DND-41 (cell line): ENCODE measurements at regions not wholly inside any gene's neighbourhood (a gene's known extent, or its start where the extent isn't known, plus 50 kb on each side); places are given as distances from the start of the nearest gene placed in this dataset.

Experiments
- ATAC-seq: fragments of 200-7000 bp; cut with Tn5 transposase; 3 replicates; pipeline ENCODE4 v1.9.1; 2021; ENCODE audit warnings: low read depth; ENCODE audit not compliant: insufficient read depth
- DNase-seq: peaks from one replicate; pipeline ENCODE4 v3.0.0-alpha.2; 2020
- H2AFZ ChIP-seq: 2 replicates; pipeline ENCODE4 v1.6.0; 2012; ENCODE audit warnings: low read depth, low read length
- H3K27ac ChIP-seq: 2 replicates; pipeline ENCODE4 v1.5.1; 2012; ENCODE audit warnings: low read length, inconsistent platforms
- H3K27me3 ChIP-seq: fragments of 200-600 bp; sonication (generic); 2 replicates; pipeline ENCODE4 v1.6.0; 2012; ENCODE audit warnings: low read length, mild to moderate bottlenecking, inconsistent platforms; ENCODE audit not compliant: insufficient read depth, poor library complexity
- H3K36me3 ChIP-seq: 2 replicates; pipeline ENCODE4 v1.5.1; 2012; ENCODE audit warnings: low read length, inconsistent platforms; ENCODE audit not compliant: insufficient read depth
- H3K4me1 ChIP-seq: 2 replicates; pipeline ENCODE4 v1.5.1; 2012; ENCODE audit warnings: mild to moderate bottlenecking, low read length; ENCODE audit not compliant: insufficient read depth
- H3K4me2 ChIP-seq: 2 replicates; pipeline ENCODE4 v1.6.0; 2012; ENCODE audit warnings: mild to moderate bottlenecking, moderate library complexity, low read length, inconsistent platforms; ENCODE audit not compliant: insufficient read depth
- H3K4me3 ChIP-seq, 2 experiments: fragments of 200-600 bp in 1 of 2; shearing (Covaris generic) in 1 of 2; 2 replicates each; pipeline ENCODE4 v1.5.1; 2012 to 2016; ENCODE audit warnings: inconsistent platforms in 2 of 2, low read length in 2 of 2, mild to moderate bottlenecking in 2 of 2, low read depth in 1 of 2, moderate library complexity in 1 of 2
- H3K79me2 ChIP-seq: 2 replicates; pipeline ENCODE4 v1.6.0; 2012; ENCODE audit warnings: low read length, inconsistent platforms; ENCODE audit not compliant: insufficient read depth
- H3K9ac ChIP-seq: 2 replicates; pipeline ENCODE4 v1.6.0; 2012; ENCODE audit warnings: low read depth, mild to moderate bottlenecking, inconsistent platforms, low read length, moderate library complexity
- H3K9me3 ChIP-seq: 2 replicates; pipeline ENCODE4 v1.5.1; 2012; ENCODE audit warnings: low read length, moderate library complexity, mild to moderate bottlenecking, inconsistent platforms; ENCODE audit not compliant: insufficient read depth, severe bottlenecking
- H4K20me1 ChIP-seq: 2 replicates; pipeline ENCODE4 v1.6.0; 2012; ENCODE audit warnings: low read length; ENCODE audit not compliant: insufficient read depth
- CTCF ChIP-seq: IDR thresholded peaks from 2 replicates; pipeline ENCODE4 v1.5.1; 2012; ENCODE audit warnings: borderline replicate concordance, low read length, moderate library complexity, mild to moderate bottlenecking; ENCODE audit not compliant: poor library complexity, severe bottlenecking; ENCODE audit errors: extremely low read depth
- EZH2 ChIP-seq: IDR thresholded peaks from 3 replicates; pipeline ENCODE4 v1.6.1; 2012; ENCODE audit warnings: borderline replicate concordance, low read depth, mild to moderate bottlenecking, moderate library complexity, low read length, inconsistent platforms; ENCODE audit not compliant: severe bottlenecking

- H3K4me3 ChIP-seq, result no peak overlapping the region
- H3K9me3 ChIP-seq, result no peaks in the 10 kb centered on the region
- H3K27ac ChIP-seq, result no peak overlapping the region
- H2AFZ ChIP-seq, result no peak overlapping the region
- no peak overlapping the region for H3K9ac ChIP-seq
- DNase-seq (no peak), ATAC-seq (no peak)
- H3K4me1 ChIP-seq, result no peaks in the 10 kb centered on the region
- H4K20me1 ChIP-seq, result no peaks in the 10 kb centered on the region
- TF ChIP-seq CTCF (no peak), EZH2 (no peak)
- no peak overlapping the region for H3K4me2 ChIP-seq
- no peaks in the 10 kb centered on the region for H3K27me3 ChIP-seq
- no peaks in the 10 kb centered on the region for H3K36me3 ChIP-seq
- no peaks in the 10 kb centered on the region for H3K79me2 ChIP-seq
Measured at GRCh38 chrY:19020193-19020592, 246.7 kb upstream of the HSFY2 start.

- TF ChIP-seq CTCF (no peak), EZH2 (no peak)
- H3K36me3 ChIP-seq, result no peaks in the 10 kb centered on the region
- no peak overlapping the region for H3K9ac ChIP-seq
- H3K4me2 ChIP-seq, result no peak overlapping the region
- DNase-seq, result no peak
- H4K20me1 ChIP-seq, result no peaks in the 10 kb centered on the region
- H3K79me2 ChIP-seq, result no peaks in the 10 kb centered on the region
- no peaks in the 10 kb centered on the region for H3K4me1 ChIP-seq
- H3K4me3 ChIP-seq, result no peak overlapping the region
- H3K27ac ChIP-seq, result no peak overlapping the region
- no peak for ATAC-seq
- H3K27me3 ChIP-seq, result no peaks in the 10 kb centered on the region
- H3K9me3 ChIP-seq, result no peaks in the 10 kb centered on the region
- H2AFZ ChIP-seq, result no peak overlapping the region
Measured at GRCh38 chrY:19016990-19017389, 243.5 kb upstream of the HSFY2 start.

GRCh38 chrY:19015854-19016253 lies 242.3 kb upstream of the HSFY2 start:
- Histone ChIP-seq H3K79me2 (no peaks in the 10 kb centered on the region), H3K4me2 (no peak overlapping the region), H2AFZ (no peak overlapping the region), H3K4me3 (no peak overlapping the region), H3K27ac (no peak overlapping the region), H3K9ac (no peak overlapping the region), H3K27me3 (no peaks in the 10 kb centered on the region), H3K9me3 (no peaks in the 10 kb centered on the region), H4K20me1 (no peaks in the 10 kb centered on the region), H3K36me3 (no peaks in the 10 kb centered on the region), H3K4me1 (no peaks in the 10 kb centered on the region)
- DNase-seq, result no peak
- ATAC-seq, result no peak
- TF ChIP-seq CTCF, result peak; percentile 15
- no peak for TF ChIP-seq EZH2

GRCh38 chrY:19015213-19015612 lies 241.7 kb upstream of the HSFY2 start:
- no peak overlapping the region for H2AFZ ChIP-seq
- H4K20me1 ChIP-seq, result no peaks in the 10 kb centered on the region
- ATAC-seq (peak; percentile 66; the same call in 1 of the 3 replicates), DNase-seq (no peak)
- no peaks in the 10 kb centered on the region for H3K9me3 ChIP-seq
- H3K27ac ChIP-seq, result no peak overlapping the region
- no peaks in the 10 kb centered on the region for H3K36me3 ChIP-seq
- TF ChIP-seq EZH2 (no peak), CTCF (no peak)
- H3K4me2 ChIP-seq, result no peak overlapping the region
- H3K79me2 ChIP-seq, result no peaks in the 10 kb centered on the region
- H3K9ac ChIP-seq, result no peak overlapping the region
- no peaks in the 10 kb centered on the region for H3K4me1 ChIP-seq
- no peaks in the 10 kb centered on the region for H3K27me3 ChIP-seq
- no peak overlapping the region for H3K4me3 ChIP-seq
